HG02763 (cell line): ENCODE measurements at regions not wholly inside any gene's neighbourhood (a gene's known extent, or its start where the extent isn't known, plus 50 kb on each side); places are given as distances from the start of the nearest gene placed in this dataset.
"Not testable (repeated sequence)": the region's sequence is repeated elsewhere in the genome, so short reads cannot be mapped to it uniquely, and the experiment has no call there.

ENCODE experiments used
- ATAC-seq: cut with Tn5 transposase; IDR thresholded peaks from one replicate; pipeline ENCODE4 v1.9.1; 2021; ENCODE audit warnings: mild to moderate bottlenecking, moderate library complexity; ENCODE audit not compliant: unreplicated experiment

- no peak for ATAC-seq
Observed at GRCh38 chr5:82521431-82522051, 243.4 kb upstream of the RPS23 start.

DNA sequence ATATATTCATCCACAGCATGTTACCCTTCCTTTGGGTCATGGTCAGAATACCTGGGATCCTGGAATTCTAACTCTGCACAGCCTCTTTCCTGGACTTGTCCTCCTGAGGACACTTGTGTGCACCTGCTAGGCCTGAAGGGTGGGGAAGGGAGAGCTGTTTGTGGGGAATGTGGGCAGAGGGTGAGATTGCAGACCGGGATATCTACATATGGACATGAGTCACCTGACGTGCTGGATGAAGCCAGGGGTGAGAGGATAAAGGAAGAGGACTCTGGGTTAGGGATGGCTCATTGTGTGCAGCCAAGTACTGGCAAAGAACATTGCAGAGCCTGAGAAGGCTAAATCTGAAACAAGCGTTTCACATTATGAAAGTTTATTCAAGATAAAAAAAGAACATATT is 241.4 kb upstream of the RPS23 start:
- ATAC-seq = no peak

DNA sequence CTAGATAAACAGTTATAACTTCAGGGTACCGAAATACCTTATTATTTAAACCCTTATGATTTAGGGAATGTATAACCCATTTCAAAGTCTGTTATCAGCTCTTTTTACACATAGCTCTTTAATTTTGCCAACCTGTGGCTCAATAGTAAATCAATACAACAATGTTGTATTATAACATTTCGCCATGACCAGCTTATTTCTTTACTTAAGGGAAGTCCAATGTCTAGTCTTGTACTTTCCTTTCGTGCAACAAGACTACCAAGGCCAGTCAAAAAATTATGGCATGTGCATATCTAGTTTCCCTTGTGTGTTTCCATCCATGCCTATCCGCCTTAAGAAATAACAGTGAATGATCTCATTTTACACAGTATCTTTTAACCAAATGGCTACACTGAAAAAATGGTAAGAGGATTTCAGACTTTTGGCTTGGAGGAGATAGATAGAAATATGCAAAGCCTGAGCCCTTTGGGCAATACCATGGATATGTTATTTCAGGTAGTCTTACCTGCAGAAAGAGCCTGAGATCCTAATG is 239.5 kb upstream of the RPS23 start:
- ATAC-seq = no peak

GRCh38 chr5:82513738-82514137 is 235.6 kb upstream of the RPS23 start:
- no peak for ATAC-seq

- ATAC-seq = peak; percentile 71
Observed at GRCh38 chr5:82512025-82512424, 233.9 kb upstream of the RPS23 start.

GRCh38 chr5:82511134-82511533 is 233.0 kb upstream of the RPS23 start:
- no peak for ATAC-seq

DNA sequence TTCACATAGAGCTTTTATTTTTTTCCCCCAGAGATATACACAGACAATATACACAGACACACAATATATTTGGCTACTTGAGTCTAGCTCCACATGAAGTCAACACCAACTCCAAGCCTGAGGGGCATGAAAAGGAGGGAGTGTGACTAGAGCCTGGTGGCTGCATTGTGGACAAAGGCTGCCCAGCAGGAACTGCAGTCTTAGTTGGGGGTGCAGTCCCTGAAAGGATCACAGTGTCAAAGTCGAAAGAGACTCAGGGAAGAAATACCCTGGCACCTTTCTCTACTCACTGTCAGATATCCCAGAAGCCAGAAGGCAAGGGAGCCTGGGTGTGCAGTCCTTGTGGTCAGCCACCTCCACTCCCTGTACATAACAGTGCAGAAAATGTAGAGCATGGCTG is 231.6 kb upstream of the RPS23 start:
- no peak for ATAC-seq

DNA sequence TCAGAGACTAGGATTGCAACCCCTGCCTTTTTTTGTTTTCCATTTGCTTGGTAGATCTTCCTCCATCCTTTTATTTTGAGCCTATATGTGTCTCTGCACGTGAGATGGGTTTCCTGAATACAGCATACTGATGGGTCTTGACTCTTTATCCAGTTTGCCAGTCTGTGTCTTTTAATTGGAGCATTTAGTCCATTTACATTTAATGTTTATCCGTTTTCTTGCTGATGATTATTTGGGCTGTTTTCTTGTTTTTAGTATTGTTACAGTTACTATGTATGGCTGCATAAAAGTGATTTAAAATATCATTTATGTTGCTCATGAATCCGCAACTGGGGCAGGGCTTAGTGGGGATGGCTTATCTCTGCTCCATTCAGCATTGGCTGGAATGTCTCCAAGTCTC is 228.2 kb upstream of the RPS23 start:
- ATAC-seq = not testable (repeated sequence)

DNA sequence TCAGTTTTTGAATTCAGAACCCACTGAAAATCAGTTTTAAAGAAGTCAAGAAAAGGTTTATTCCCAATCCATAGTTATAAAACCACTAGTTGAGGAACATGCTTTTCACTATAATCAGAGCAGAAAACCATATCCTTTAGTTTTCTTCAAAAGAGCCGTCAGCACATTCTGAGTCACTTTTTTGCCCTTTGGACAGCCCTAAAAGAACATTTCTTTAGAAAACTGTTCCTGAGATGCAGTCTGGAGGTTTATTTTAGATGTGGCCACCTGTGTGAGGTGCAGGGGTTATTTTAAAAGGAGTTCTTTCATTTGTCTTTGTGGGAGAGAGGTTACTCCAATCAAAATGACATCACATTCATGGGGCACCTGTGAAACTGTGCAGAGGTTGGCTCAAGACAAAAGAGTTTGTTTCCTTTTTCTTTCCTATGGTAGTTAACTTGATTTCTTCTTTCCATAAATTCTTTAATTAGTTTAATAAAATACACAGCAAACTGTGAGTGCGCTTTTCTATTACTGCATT is 221.6 kb upstream of the RPS23 start:
- ATAC-seq = no peak

DNA sequence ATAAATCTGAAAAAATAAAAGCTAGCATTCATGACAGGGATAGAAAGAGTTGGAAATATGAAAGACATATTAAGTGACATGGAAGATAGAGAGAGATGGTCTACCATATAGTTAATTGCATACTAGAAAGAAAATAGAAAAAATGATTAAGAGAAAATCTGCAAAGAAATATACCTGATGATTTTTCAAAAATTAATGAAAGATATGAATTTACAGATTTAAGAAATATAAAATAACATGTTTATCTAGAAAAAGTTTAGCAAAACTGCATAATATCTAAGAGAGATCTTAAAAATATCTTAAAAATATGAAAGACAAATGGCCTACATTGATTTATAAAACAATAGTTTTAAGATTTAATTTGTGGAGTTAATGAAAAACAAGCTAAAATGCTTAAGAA is 219.1 kb upstream of the RPS23 start:
- ATAC-seq = no peak

DNA sequence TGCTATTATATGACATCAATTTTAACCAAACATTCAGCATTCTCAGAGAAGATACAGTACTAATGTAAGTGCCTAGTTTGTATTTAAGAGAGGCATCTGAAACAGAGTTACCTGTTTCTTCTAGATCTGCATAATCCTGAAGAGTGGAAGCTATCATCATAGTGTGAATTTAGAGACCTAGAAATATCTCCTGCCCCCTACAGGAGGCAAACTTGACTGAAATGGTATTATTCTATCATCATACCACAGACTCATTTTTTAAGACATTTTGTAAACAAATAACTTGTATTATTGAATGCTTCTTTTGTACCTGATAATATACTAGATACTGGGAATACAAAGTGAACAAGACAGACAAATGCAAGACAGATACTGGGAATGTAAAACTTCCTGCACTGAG is 216.8 kb upstream of the RPS23 start:
- no peak for ATAC-seq

GRCh38 chr5:82493221-82493620 is 215.1 kb upstream of the RPS23 start:
- no peak for ATAC-seq

- no peak for ATAC-seq
Observed at GRCh38 chr5:82491397-82491796, 213.2 kb upstream of the RPS23 start.

DNA sequence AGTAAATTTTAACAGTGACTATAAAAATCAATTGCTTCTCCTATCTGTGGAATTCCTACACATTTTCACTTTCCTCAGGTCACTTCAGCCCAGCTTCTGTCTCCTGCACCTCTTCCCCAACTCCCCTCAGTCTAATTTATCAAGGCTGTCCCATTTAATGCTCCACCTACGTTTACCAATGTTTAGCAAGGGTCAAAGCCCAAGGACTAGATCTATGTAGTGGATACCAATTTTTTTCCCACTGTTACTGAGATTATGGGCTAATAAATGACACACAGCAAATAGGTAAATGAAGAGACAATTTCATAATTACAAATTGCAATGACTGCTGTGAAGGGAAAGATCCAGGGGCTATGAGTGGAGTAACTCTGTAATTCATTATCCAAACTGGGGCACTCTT is 211.5 kb upstream of the RPS23 start:
- ATAC-seq = no peak

DNA sequence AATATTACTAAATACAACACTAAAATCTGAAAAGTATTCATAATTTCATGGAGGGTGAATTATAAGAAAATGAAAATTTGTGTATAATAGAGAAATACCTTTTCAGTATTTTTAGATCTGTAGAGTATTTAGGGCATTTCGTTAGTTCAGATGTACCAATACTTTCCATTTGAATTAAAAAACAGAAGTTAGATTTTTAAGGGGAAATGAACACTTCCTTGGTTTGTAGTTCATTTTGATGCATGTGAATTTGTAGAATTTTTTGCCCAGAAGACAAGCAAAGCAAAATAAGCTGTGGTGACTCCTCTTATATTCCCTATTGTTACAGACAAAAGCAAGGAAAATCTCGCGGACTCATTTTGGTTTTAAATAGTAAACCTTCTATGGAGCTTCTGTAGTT is 209.0 kb upstream of the RPS23 start:
- ATAC-seq = no peak

DNA sequence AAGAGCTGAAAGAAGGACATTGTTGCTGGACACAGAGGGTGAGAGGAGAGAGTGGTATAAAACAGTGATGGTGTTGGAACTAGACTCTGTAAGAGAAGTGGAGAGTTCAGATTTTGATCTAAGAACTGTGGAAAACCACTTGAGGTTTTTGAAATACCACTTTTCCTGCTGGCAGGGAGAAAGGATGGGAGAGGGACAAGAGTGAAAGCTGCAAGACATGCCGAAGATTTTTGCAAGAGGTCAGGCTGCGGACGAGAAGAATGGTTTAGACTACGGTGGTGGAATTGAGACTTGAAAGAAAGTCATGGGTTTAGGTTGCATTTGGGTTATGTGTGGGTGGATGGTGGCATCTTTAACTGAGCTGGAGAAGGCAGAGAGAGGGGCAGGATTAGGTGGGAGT is 202.2 kb upstream of the RPS23 start:
- no peak for ATAC-seq

GRCh38 chr5:82476155-82476554 is 198.0 kb upstream of the RPS23 start:
- ATAC-seq = no peak

- ATAC-seq = no peak
Observed at GRCh38 chr5:82473262-82473661, 195.1 kb upstream of the RPS23 start.

- ATAC-seq = no peak
Observed at GRCh38 chr5:82470185-82470994, 192.2 kb upstream of the RPS23 start.

DNA sequence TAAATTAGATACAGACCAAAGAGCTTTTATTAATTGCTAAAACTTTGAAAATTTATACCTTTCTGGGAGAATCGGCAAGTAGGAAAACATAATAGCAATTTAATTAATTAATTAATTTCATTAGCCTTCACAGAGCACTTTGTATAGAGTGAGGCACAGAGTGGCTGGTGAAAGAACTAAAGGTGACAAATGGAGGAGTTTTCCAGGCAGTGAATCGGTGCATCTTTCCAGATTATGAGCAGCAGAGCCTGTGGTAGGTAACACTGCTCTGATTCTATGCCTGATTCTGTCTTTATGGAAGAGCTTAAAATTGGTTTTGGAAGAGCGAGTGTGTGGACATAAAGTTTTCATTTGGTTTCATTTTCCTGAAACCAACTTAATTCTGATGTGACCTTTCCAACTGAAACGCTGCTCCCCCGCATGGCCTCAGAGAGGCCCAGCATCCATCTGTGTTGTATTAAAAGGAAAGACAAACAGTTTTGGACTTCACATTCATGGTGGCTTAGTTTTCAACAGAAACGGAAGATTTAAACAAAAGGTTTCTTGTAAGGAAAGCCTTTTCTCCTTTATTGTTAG is 188.9 kb upstream of the RPS23 start:
- no peak for ATAC-seq

GRCh38 chr5:82465235-82465634 is 187.1 kb upstream of the RPS23 start:
- ATAC-seq = no peak

DNA sequence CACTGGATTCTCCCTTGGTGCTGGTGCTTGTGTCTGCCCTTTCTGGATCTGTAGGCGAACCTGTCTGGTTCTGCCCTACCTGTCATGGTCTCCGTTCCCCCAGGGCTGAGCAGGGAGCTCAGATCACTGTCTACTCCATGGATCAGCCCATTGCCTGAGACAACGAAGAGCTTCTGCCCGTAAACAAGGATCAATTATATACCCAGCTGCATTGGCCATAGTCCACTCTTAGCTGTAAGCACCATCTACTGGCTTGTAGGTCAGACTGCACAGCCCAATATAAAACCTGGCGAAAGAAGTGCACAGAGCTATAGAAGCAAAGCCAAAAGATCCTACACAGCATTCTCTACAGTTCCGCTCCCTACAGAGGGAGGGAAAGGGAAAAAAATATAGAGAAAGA is 181.5 kb upstream of the RPS23 start:
- no peak for ATAC-seq
